HepG2 (cell line): ENCODE measurements at regions not wholly inside any gene's neighbourhood (a gene's known extent, or its start where the extent isn't known, plus 50 kb on each side); places are given as distances from the start of the nearest gene placed in this dataset.

ENCODE experiments used
- BCL3 ChIP-seq: sonication (generic); formaldehyde crosslinking; IDR thresholded peaks from 2 replicates; pipeline ENCODE4 v1.5.1; 2020; ENCODE audit warnings: mild to moderate bottlenecking, missing genetic modification reagents, moderate library complexity
- EED ChIP-seq: sonication (generic); formaldehyde crosslinking; IDR thresholded peaks from 2 replicates; pipeline ENCODE4 v1.5.0; 2020; ENCODE audit warnings: mild to moderate bottlenecking, missing genetic modification reagents
- HNRNPUL1 ChIP-seq: fragments of 200-400 bp; formaldehyde crosslinking; IDR thresholded peaks from 2 replicates; pipeline ENCODE4 v1.6.1; 2017; ENCODE audit warnings: low read depth, mild to moderate bottlenecking, low read length, moderate library complexity
- ISX ChIP-seq: sonication (generic); formaldehyde crosslinking; conservative IDR thresholded peaks from 2 replicates; pipeline ENCODE4 v1.5.0; 2020; ENCODE audit warnings: missing genetic modification reagents
- MEIS1 ChIP-seq: sonication (generic); formaldehyde crosslinking; IDR thresholded peaks from 2 replicates; pipeline ENCODE4 v1.9.0; 2021; ENCODE audit warnings: mild to moderate bottlenecking, missing genetic modification reagents, moderate library complexity, borderline replicate concordance
- PHF8 ChIP-seq: sonication (generic); formaldehyde crosslinking; IDR thresholded peaks from 2 replicates; pipeline ENCODE4 v1.5.0; 2020; ENCODE audit warnings: missing genetic modification reagents
- PITX1 ChIP-seq: sonication (generic); formaldehyde crosslinking; IDR thresholded peaks from 2 replicates; pipeline ENCODE4 v1.5.1; 2020; ENCODE audit warnings: mild to moderate bottlenecking, missing genetic modification reagents
- RBM22 ChIP-seq: fragments of 200-400 bp; formaldehyde crosslinking; optimal IDR thresholded peaks from 2 replicates; pipeline ENCODE3; 2017; ENCODE audit warnings: mild to moderate bottlenecking, low read length, moderate library complexity
- SIX1 ChIP-seq: sonication (generic); formaldehyde crosslinking; IDR thresholded peaks from 2 replicates; pipeline ENCODE4 v1.4.0; 2020; ENCODE audit warnings: missing genetic modification reagents, borderline replicate concordance
- ZBTB21 ChIP-seq: sonication (generic); formaldehyde crosslinking; IDR thresholded peaks from 2 replicates; pipeline ENCODE4 v1.4.0; 2020; ENCODE audit warnings: missing genetic modification reagents
- ZNF124 ChIP-seq: sonication (generic); formaldehyde crosslinking; IDR thresholded peaks from 2 replicates; pipeline ENCODE4 v1.4.0; 2020; ENCODE audit warnings: missing genetic modification reagents
- ZNF205 ChIP-seq: IDR thresholded peaks from 2 replicates; pipeline ENCODE4 v1.6.1; 2018; ENCODE audit warnings: missing biosample characterization, missing genetic modification reagents
- TF ChIP-seq, protein P1 (sequence below): sonication (generic); formaldehyde crosslinking; IDR thresholded peaks from 2 replicates; pipeline ENCODE4 v1.4.0; 2020; ENCODE audit warnings: mild to moderate bottlenecking, missing genetic modification reagents
- TF ChIP-seq, protein P2 (sequence below): sonication (generic); formaldehyde crosslinking; IDR thresholded peaks from 2 replicates; pipeline ENCODE4 v1.9.0; 2022; ENCODE audit warnings: low read depth, missing genetic modification reagents
- TF ChIP-seq, protein P3 (sequence below): sonication (generic); formaldehyde crosslinking; IDR thresholded peaks from 2 replicates; pipeline ENCODE4 v1.4.0; 2020; ENCODE audit warnings: missing genetic modification reagents, borderline replicate concordance

DNA sequence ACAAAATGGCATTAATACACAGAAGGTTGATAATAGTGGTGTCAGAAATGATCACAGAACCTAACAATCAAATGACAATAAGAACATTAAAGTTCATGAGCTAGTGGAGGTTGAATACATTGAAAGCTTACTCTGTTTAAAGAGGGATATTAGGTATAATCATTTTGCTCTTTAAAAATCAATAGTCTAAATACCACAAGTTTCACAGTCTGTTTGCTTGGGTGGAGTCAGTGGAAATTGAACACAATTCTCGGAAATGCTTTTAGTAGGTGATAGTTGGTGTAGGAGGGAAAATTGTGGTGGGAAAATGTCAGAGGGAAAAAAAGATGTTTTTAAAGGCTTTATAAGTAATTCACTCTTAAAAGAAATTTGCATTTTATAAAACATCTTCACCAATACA lies 197.1 kb downstream of the GLUD2 start (continued):
- TF ChIP-seq BCL3 (CRISPR knock-in tag) (no peak), ZNF205 (peak; percentile 76; the same call in 1 of the 2 replicates), MEIS1 (CRISPR knock-in tag) (no peak), PITX1 (CRISPR knock-in tag) (peak; percentile 80), RBM22 (no peak), HNRNPUL1 (no peak), ZBTB21 (CRISPR knock-in tag) (no peak), SIX1 (CRISPR knock-in tag) (peak; percentile 58; the same call in 1 of the 2 replicates), PHF8 (no peak), ISX (no peak), EED (CRISPR knock-in tag) (no peak), ZNF124 (CRISPR knock-in tag) (no peak)
- TF ChIP-seq, protein P1, sequence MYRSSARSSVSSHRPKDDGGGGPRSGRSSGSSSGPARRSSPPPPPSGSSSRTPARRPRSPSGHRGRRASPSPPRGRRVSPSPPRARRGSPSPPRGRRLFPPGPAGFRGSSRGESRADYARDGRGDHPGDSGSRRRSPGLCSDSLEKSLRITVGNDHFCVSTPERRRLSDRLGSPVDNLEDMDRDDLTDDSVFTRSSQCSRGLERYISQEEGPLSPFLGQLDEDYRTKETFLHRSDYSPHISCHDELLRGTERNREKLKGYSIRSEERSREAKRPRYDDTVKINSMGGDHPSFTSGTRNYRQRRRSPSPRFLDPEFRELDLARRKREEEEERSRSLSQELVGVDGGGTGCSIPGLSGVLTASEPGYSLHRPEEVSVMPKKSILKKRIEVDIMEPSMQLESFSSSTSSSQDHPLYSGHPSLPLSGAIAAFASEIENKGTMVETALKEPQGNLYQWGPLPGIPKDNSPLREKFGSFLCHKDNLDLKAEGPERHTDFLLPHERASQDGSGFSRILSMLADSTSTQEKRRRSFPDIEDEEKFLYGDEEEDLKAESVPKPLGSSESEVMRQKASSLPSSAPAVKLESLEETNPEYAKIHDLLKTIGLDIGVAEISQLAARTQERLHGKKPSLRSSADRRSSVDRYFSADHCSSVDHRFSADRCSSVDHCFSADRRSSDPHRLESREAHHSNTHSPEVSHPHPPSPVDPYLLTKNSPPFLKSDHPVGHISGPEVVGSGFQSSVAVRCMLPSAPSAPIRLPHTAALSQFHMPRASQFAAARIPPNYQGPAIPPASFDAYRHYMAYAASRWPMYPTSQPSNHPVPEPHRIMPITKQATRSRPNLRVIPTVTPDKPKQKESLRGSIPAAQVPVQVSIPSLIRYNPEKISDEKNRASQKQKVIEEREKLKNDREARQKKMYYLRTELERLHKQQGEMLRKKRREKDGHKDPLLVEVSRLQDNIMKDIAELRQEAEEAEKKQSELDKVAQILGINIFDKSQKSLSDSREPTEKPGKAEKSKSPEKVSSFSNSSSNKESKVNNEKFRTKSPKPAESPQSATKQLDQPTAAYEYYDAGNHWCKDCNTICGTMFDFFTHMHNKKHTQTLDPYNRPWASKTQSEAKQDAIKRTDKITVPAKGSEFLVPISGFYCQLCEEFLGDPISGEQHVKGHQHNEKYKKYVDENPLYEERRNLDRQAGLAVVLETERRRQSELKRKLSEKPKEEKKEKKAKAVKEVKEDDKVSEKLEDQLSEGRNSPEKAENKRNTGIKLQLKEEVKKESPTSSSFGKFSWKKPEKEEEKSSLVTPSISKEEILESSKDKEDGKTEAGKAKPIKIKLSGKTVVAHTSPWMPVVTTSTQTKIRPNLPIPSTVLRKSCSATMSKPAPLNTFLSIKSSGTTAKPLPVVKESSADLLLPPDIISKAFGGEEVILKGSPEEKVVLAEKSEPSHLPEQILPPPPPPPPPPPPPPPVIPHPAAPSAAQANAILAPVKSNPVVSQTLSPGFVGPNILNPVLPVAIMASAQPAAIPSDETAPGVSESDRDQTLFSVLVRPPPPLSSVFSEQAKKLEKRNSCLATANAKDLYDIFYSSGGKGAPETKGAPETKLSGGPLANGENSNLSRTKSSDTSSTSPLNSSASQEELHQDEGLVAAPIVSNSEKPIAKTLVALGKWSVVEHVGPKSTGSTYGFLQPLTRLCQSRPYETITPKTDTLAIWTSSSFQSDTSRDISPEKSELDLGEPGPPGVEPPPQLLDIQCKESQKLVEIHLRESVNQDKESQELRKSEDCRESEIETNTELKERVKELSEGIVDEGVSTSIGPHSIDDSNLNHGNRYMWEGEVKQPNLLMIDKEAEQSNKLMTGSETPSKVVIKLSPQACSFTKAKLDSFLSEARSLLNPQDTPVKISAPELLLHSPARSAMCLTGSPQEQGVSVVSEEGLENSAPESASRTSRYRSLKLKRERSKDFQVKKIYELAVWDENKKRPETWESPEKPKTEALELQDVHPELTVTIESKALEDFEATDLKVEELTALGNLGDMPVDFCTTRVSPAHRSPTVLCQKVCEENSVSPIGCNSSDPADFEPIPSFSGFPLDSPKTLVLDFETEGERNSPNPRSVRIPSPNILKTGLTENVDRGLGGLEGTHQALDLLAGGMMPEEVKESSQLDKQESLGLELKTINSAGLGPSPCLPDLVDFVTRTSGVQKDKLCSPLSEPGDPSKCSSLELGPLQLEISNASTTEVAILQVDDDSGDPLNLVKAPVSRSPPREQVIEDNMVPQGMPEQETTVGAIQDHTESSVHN (CRISPR knock-in tag): no peak
- TF ChIP-seq, protein P2, sequence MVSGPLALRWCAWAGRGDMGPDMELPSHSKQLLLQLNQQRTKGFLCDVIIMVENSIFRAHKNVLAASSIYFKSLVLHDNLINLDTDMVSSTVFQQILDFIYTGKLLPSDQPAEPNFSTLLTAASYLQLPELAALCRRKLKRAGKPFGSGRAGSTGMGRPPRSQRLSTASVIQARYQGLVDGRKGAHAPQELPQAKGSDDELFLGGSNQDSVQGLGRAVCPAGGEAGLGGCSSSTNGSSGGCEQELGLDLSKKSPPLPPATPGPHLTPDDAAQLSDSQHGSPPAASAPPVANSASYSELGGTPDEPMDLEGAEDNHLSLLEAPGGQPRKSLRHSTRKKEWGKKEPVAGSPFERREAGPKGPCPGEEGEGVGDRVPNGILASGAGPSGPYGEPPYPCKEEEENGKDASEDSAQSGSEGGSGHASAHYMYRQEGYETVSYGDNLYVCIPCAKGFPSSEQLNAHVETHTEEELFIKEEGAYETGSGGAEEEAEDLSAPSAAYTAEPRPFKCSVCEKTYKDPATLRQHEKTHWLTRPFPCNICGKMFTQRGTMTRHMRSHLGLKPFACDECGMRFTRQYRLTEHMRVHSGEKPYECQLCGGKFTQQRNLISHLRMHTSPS: no peak
- TF ChIP-seq, protein P3, sequence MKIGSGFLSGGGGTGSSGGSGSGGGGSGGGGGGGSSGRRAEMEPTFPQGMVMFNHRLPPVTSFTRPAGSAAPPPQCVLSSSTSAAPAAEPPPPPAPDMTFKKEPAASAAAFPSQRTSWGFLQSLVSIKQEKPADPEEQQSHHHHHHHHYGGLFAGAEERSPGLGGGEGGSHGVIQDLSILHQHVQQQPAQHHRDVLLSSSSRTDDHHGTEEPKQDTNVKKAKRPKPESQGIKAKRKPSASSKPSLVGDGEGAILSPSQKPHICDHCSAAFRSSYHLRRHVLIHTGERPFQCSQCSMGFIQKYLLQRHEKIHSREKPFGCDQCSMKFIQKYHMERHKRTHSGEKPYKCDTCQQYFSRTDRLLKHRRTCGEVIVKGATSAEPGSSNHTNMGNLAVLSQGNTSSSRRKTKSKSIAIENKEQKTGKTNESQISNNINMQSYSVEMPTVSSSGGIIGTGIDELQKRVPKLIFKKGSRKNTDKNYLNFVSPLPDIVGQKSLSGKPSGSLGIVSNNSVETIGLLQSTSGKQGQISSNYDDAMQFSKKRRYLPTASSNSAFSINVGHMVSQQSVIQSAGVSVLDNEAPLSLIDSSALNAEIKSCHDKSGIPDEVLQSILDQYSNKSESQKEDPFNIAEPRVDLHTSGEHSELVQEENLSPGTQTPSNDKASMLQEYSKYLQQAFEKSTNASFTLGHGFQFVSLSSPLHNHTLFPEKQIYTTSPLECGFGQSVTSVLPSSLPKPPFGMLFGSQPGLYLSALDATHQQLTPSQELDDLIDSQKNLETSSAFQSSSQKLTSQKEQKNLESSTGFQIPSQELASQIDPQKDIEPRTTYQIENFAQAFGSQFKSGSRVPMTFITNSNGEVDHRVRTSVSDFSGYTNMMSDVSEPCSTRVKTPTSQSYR: no peak
